HG02610 (cell line): ENCODE measurements at regions not wholly inside any gene's neighbourhood (a gene's known extent, or its start where the extent isn't known, plus 50 kb on each side); places are given as distances from the start of the nearest gene placed in this dataset.

Experiments
- ATAC-seq: cut with Tn5 transposase; IDR thresholded peaks from one replicate; pipeline ENCODE4 v1.9.1; 2021; ENCODE audit warnings: mild to moderate bottlenecking, moderate library complexity; ENCODE audit not compliant: unreplicated experiment

- ATAC-seq = no peak
These were observed 1382.7 kb downstream of the PCDH7 start for GRCh38 chr4:32102896-32103295.

DNA sequence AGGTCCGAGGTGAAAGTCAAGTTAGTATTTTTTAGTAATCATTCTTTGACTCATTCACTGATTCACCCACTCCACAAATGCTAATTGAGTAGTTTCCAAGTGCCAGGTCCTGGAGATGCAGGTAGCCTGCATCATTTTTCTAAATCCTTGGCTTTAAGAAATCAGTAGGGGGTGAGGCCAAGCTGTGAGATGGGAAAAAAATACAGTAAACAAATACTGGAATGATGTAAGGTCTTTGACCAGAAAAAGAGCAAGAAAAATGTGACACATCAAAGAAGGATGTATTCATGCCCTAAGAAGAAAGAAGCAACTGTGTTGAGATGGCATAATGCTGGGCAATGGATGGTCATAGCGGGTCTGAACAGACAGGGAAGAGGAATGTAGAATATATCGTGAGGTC, 1386.6 kb downstream of the PCDH7 start:
- ATAC-seq = no peak

DNA sequence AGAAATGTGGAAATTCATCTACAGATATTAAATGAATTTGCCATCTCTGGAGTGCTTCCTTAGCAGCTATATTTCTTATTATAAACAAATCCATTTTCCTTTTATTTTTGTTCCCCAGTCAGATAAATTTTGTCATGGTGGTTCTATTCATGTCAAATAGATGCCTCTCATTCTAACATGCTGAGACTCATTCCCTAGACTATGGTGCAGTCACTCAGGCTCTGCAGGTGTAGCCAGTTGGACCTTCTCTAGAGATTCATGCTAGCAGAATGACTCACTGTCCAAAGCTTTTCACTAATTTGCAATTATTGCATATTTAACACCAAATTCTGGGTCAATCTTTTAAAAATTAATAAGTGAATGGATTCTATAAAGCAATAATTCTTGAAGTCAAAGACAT, 1392.7 kb downstream of the PCDH7 start:
- no peak for ATAC-seq

DNA sequence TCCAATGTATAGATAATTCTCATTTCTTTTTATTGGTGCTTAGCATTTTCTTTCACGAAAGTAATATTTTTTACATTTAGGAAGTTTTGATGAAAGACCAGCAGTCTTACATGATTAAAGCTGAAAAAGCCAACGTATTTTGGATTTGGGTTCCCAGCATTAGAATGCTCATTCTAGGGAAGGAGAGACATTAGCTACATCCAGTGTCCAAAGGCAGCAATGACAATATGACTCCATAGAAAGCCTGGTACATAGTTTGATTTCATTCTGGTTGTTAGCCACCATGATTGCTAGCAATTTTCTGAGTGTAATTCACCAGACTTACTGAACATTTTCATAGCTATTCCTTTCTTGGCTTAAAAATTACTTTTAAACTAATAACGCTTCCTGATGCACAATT, 1397.5 kb downstream of the PCDH7 start:
- no peak for ATAC-seq

DNA sequence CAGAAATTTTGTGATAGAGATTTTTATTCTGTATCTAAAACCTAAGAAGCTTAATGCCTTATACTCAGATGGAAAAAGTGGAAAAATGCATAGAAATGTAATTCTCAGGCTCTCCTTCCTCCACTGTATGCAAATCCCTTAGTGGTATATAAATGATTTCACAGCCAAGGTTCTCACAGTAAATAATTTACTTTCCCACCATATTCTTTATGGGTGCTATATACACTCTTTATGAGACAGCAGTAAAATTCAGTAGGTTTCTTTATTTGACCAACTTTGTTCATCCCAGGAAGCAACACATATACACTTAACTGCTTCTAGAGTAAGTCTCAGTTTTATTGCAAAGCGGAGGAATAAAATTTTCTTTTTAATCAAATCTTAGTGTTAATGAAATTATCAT, 1399.7 kb downstream of the PCDH7 start:
- no peak for ATAC-seq

- ATAC-seq = no peak
These were observed 1408.4 kb downstream of the PCDH7 start for GRCh38 chr4:32128549-32128948.

DNA sequence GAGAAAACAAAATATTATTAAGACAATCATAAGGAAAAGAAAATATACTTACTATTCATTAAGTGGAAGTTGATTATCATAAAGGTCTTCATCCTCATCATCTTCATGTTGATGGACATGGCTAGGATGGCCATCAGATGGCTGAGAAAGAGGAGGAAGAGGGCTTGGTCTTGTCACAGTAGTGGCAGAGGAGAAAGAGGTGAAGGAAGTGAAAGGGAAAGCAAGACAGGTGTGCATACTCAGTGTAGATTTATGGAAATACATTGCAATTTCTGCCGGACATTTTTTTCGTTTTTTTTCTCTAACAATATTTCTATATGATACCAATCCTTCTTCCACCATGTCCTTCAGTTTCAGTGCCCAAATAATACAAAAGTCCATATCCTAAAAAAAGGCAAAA, 1409.8 kb downstream of the PCDH7 start:
- no peak for ATAC-seq

DNA sequence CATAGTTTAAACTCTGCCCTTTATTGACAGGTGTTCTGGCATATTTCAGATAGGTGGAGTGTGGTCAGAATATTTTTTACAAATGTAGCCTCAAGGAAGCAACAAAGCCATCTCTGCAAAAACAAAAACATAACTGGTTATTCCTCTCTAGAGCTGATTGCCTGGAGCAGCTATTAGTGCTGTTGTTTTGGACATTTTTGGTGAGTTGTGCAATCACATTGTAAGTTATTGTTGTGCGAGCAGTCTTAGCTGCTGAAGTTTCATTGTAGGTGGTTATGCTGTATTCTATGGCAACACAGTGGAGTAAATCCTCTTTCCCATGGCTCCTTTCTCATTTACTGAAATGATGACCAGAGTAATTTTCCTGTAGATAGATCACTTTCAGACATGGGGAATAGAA, 1413.0 kb downstream of the PCDH7 start:
- no peak for ATAC-seq

- ATAC-seq = no peak
These were observed 1413.6 kb downstream of the PCDH7 start for GRCh38 chr4:32133734-32134133.

- ATAC-seq = no peak
These were observed 1415.5 kb downstream of the PCDH7 start for GRCh38 chr4:32135642-32136041.

DNA sequence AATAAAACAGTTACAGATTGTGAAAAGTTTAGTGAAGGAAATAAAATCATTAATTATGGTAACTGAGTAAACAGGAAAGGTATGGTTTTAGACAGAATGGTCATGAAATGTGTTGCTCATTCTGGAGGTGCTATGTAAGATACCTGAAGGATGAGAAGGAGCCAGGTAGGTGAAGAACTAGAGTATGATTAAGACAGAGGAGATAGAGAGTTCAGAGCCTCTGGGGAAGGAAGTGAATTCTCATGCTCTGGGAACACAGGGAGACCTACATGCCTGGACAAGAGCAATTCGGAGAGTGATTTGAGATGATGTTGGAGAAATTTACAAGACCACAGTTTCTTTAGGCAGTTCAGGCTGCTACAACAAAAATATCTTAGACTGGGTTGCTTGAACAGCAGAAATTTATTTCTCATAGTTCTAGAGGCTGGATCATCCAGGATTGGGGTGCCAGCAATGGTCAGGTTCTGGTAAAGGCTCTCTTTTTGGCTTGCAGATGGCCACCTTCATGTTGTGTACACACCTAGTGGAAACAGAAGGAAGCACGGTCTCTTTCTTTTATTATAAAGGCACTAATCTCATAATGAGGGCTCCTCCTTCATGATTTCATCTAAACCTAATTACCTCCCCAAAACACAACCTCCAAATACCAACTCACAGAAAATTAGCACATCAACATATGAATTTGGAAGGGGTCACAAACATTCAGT, 1416.1 kb downstream of the PCDH7 start:
- ATAC-seq = no peak

- ATAC-seq = peak; percentile 88
These were observed 1420.5 kb downstream of the PCDH7 start for GRCh38 chr4:32140636-32141035.

DNA sequence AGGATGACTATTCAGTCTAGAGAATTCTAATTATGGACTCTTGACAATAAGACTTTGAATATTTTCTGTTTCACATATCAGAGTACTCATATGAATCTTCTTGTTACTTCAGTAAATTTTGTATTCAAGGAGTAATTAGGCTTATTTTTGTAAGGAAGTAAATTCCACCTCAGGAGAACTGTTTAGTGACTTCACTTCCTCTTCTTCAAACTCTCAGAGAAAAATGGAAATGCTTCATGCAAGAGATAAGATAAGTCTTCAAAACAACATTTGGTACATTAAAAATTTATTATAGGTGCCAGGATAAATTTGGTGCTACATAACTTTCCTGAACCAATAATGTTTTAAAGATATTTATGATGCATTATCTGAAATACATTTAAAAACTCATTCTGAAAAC, 1421.9 kb downstream of the PCDH7 start:
- ATAC-seq = no peak

DNA sequence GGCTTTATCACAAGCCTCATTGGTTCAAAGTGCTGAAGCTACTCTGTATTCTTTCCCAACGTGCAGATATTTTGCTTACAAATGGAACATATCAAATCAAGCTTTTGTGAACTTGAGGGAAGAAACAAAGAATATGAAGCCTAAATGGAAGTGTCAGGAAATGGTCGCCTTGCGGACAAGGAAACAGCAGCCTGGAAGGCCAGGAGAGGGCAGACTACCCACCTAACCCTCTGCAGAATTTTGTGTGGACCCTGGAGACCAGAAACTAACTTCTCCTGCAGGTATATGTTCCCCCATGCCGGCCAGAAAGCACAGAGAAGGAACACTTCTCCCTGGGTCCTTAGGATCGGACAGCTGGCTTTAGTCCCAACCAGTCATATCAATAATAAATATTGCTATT, 1425.8 kb downstream of the PCDH7 start:
- no peak for ATAC-seq

- peak; percentile 66 for ATAC-seq
These were observed 1427.4 kb downstream of the PCDH7 start for GRCh38 chr4:32147446-32148085.

GRCh38 chr4:32148111-32148666, 1428.0 kb downstream of the PCDH7 start:
- ATAC-seq = peak; percentile 45

- no peak for ATAC-seq
These were observed 1438.8 kb downstream of the PCDH7 start for GRCh38 chr4:32158961-32159360.

DNA sequence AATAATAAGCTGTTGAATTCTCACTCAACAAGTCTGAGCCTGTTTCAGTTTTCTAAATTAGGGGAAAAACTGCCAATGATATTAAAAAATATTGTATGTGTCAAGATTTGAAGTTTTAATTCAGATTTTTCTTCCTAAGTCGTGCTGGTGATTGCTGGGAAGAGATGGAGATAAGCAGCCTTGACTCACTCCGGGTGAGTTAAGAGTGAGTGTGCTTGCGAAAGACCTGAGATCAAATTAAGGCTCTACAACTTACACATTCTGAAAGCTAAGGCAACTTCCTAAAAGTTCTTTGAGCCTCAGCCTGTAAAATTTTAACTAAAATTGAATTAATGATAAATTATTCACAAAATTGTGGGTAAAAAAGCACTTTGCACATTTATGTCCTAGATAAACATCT, 1441.2 kb downstream of the PCDH7 start:
- ATAC-seq = no peak

- no peak for ATAC-seq
These were observed 1443.0 kb downstream of the PCDH7 start for GRCh38 chr4:32163125-32163524.

DNA sequence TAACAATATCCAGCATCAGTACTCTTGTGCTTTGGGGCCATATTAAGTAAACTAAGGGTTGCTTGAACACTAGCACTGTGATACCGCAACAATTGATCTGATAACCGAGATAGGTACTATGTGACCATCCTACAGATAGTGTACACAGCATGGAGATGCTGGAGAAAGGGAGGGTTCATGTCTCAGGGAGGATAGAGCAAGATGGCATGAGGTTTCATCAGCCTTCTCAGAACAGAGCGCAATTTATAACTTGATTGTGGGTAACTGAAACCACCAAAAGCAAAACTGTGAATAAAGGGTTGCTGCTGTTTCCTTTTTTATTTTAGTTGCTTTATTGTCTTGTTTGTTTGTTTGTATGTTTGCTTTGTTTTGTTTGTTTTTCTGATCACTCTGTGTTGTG, 1449.7 kb downstream of the PCDH7 start:
- ATAC-seq = no peak

GRCh38 chr4:32172086-32172485, 1451.9 kb downstream of the PCDH7 start:
- ATAC-seq = no peak

- no peak for ATAC-seq
These were observed 1452.6 kb downstream of the PCDH7 start for GRCh38 chr4:32172761-32173160.

GRCh38 chr4:32180086-32180485, 1459.9 kb downstream of the PCDH7 start:
- ATAC-seq = no peak
